OCI-LY1 (cell line): ENCODE measurements at regions not wholly inside any gene's neighbourhood (a gene's known extent, or its start where the extent isn't known, plus 50 kb on each side); places are given as distances from the start of the nearest gene placed in this dataset.

Source experiments
- H2AFZ ChIP-seq: fragments of 200-600 bp; sonication (generic), shearing (Covaris generic); 2 replicates; pipeline ENCODE4 v1.6.0; 2014; ENCODE audit warnings: antibody characterized with exemption, mild to moderate bottlenecking, low read length
- H3F3A ChIP-seq: fragments of 200-600 bp; sonication (generic), shearing (Covaris generic); 2 replicates; pipeline ENCODE4 v1.6.0; 2014; ENCODE audit warnings: mild to moderate bottlenecking, antibody characterized with exemption, low read length, moderate library complexity; ENCODE audit not compliant: insufficient read depth
- H3K27ac ChIP-seq: fragments of 200-600 bp; sonication (generic); 2 replicates; pipeline ENCODE4 v1.5.1; 2014; ENCODE audit warnings: low read length, mixed run types, mild to moderate bottlenecking, low read depth; ENCODE audit not compliant: poor library complexity, severe bottlenecking
- H3K27me3 ChIP-seq: fragments of 200-600 bp; sonication (generic); 2 replicates; pipeline ENCODE4 v1.6.0; 2014; ENCODE audit warnings: antibody characterized with exemption, mild to moderate bottlenecking, low read length, moderate library complexity; ENCODE audit not compliant: insufficient read depth
- H3K36me3 ChIP-seq: fragments of 200-600 bp; sonication (generic); 2 replicates; pipeline ENCODE4 v1.6.1; 2014; ENCODE audit warnings: mild to moderate bottlenecking, antibody characterized with exemption, low read length, moderate library complexity, mixed read lengths; ENCODE audit not compliant: insufficient read depth
- H3K4me1 ChIP-seq: fragments of 200-600 bp; sonication (generic); 2 replicates; pipeline ENCODE4 v1.5.1; 2014; ENCODE audit warnings: mild to moderate bottlenecking, low read length, moderate library complexity; ENCODE audit not compliant: insufficient read depth, severe bottlenecking
- H3K4me2 ChIP-seq: fragments of 200-600 bp; sonication (generic), shearing (Covaris generic); 2 replicates; pipeline ENCODE4 v1.6.1; 2014; ENCODE audit warnings: low read length
- H3K4me3 ChIP-seq: fragments of 200-600 bp; sonication (generic); 2 replicates; pipeline ENCODE4 v1.5.1; 2014; ENCODE audit warnings: low read length, low read depth, mild to moderate bottlenecking, mixed read lengths; ENCODE audit not compliant: poor library complexity, severe bottlenecking
- H3K79me2 ChIP-seq: fragments of 200-600 bp; shearing (Covaris generic); 2 replicates; pipeline ENCODE4 v1.6.1; 2016; ENCODE audit warnings: mixed run types, low read length, mixed read lengths; ENCODE audit not compliant: insufficient read depth
- H3K9ac ChIP-seq: fragments of 200-600 bp; sonication (generic), shearing (Covaris generic); 2 replicates; pipeline ENCODE4 v1.6.1; 2014; ENCODE audit warnings: mild to moderate bottlenecking, low read length, mixed read lengths
- H3K9me2 ChIP-seq: fragments of 200-600 bp; sonication (generic), shearing (Covaris generic); 2 replicates; pipeline ENCODE4 v1.6.1; 2014; ENCODE audit warnings: low read depth, mild to moderate bottlenecking, low read length, mixed read lengths
- H3K9me3 ChIP-seq: fragments of 200-600 bp; shearing (Covaris generic); 2 replicates; pipeline ENCODE4 v1.6.1; 2014; ENCODE audit warnings: low read length, mixed read lengths
- H4K20me1 ChIP-seq: fragments of 200-600 bp; sonication (generic), shearing (Covaris generic); 2 replicates; pipeline ENCODE4 v1.6.0; 2016; ENCODE audit warnings: mild to moderate bottlenecking, low read length; ENCODE audit not compliant: insufficient read depth
- EZH2 ChIP-seq: fragments of 200-600 bp; sonication (generic), shearing (Covaris generic); IDR thresholded peaks from 2 replicates; pipeline ENCODE4 v1.8.0; 2017; ENCODE audit warnings: borderline replicate concordance, mixed run types, mild to moderate bottlenecking, antibody characterized with exemption, low read length, moderate library complexity, mixed read lengths
- TF ChIP-seq, protein P1 (sequence below): fragments of 200-600 bp; sonication (generic), shearing (Covaris generic); IDR thresholded peaks from 2 replicates; pipeline ENCODE4 v1.5.1; 2017; ENCODE audit warnings: mild to moderate bottlenecking, antibody characterized with exemption, low read length, moderate library complexity, mixed read lengths

DNA sequence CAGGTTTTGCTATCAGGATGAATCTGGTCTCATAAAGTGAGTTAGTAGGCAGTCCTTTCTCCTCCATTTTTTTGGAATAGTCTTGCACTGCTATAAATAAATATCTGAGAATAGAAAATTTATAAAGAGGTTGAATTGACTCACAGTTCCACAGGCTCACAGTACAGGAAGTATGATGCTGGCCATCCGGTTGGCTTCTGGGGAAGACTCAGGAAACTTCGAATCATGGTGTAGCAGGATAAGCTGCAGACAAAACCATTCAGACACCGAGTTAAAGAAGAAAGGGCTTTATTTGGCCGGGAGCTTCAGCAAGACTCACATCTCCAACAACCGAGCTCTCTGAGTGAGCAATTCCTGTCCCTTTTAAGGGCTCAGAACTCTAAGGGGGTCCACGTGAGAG lies 348.2 kb downstream of the KCTD8 start:
- Histone ChIP-seq H3K79me2 (no peaks in the 10 kb centered on the region), H4K20me1 (no peaks in the 10 kb centered on the region), H3K27ac (no peak overlapping the region), H3K9ac (no peak overlapping the region), H3F3A (no peaks in the 10 kb centered on the region), H3K9me2 (no peaks in the 10 kb centered on the region), H3K9me3 (no peaks in the 10 kb centered on the region), H3K4me3 (no peak overlapping the region), H3K36me3 (no peaks in the 10 kb centered on the region), H3K4me1 (no peaks in the 10 kb centered on the region), H3K4me2 (no peak overlapping the region), H2AFZ (no peak overlapping the region), H3K27me3 (no peaks in the 10 kb centered on the region)
- TF ChIP-seq, protein P1, sequence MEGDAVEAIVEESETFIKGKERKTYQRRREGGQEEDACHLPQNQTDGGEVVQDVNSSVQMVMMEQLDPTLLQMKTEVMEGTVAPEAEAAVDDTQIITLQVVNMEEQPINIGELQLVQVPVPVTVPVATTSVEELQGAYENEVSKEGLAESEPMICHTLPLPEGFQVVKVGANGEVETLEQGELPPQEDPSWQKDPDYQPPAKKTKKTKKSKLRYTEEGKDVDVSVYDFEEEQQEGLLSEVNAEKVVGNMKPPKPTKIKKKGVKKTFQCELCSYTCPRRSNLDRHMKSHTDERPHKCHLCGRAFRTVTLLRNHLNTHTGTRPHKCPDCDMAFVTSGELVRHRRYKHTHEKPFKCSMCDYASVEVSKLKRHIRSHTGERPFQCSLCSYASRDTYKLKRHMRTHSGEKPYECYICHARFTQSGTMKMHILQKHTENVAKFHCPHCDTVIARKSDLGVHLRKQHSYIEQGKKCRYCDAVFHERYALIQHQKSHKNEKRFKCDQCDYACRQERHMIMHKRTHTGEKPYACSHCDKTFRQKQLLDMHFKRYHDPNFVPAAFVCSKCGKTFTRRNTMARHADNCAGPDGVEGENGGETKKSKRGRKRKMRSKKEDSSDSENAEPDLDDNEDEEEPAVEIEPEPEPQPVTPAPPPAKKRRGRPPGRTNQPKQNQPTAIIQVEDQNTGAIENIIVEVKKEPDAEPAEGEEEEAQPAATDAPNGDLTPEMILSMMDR, result no peak
- TF ChIP-seq EZH2, result no peak

DNA sequence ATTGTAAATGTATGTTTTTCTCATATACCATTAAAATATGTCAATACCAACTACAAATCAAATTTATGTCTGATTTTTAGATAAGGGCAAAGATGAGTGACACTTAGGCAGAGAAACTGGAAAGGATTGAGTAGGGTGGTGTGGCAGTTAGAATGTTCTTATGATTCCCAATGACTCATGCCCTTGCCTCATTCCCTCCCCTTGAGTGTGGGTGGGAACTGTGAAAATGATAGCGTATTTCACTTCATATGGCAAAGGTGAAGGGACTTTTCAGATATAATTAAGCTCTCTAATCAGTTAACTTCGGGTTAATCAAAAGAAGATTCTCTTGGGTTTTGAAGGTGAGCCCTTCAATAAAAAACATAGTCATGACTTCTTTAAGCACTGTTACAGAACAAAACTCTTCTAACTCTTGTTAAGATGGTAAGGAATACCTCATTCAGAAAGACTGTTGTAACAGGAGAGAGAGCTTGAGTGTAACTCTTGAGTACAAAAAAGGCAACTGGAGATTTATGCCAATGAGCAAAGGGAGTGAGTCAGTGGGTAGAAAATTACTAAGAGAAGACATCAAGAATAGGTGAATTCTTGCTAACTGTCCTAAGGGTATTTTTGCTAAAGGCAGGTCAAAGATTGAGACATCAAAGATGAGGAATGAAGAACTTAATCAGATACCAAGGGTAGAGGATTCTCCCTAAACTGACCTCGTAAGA lies 329.5 kb downstream of the KCTD8 start:
- Histone ChIP-seq H3K79me2 (no peaks in the 10 kb centered on the region), H3K4me1 (no peaks in the 10 kb centered on the region), H3K27me3 (no peaks in the 10 kb centered on the region), H3K4me3 (no peak overlapping the region), H3F3A (no peaks in the 10 kb centered on the region), H3K9ac (no peak overlapping the region), H3K36me3 (no peaks in the 10 kb centered on the region), H3K27ac (no peak overlapping the region), H3K9me2 (no peaks in the 10 kb centered on the region), H3K9me3 (no peaks in the 10 kb centered on the region), H2AFZ (no peak overlapping the region), H4K20me1 (no peaks in the 10 kb centered on the region), H3K4me2 (no peak overlapping the region)
- TF ChIP-seq, protein P1, result no peak
- TF ChIP-seq EZH2, result no peak

DNA sequence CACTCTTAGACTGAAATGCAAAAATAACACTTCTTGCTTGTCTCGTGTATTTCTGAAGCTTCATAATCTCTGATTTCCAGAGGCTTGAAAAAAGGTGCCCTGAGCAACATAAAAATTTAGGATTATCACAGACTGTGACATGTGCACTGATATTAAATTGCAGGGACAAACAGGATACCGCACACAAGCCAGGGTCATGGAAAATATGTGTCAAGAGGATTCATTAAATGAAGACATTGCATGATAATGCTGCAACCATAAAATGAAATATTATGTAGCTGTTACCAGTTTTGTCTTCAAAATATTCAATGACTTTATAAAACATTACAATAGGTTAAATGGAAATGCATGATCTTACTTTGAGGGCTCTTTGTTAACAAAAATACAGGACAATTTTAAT lies 328.0 kb downstream of the KCTD8 start:
- no peak overlapping the region for H3K9ac ChIP-seq
- TF ChIP-seq EZH2, result no peak
- TF ChIP-seq, protein P1, result no peak
- H3K79me2 ChIP-seq, result no peaks in the 10 kb centered on the region
- no peak overlapping the region for H3K4me3 ChIP-seq
- H3K36me3 ChIP-seq, result no peaks in the 10 kb centered on the region
- H2AFZ ChIP-seq, result no peak overlapping the region
- H3K9me3 ChIP-seq, result no peaks in the 10 kb centered on the region
- no peak overlapping the region for H3K4me2 ChIP-seq
- H3K27ac ChIP-seq, result no peak overlapping the region
- H3F3A ChIP-seq, result no peaks in the 10 kb centered on the region
- H3K27me3 ChIP-seq, result no peaks in the 10 kb centered on the region
- no peaks in the 10 kb centered on the region for H3K4me1 ChIP-seq
- no peaks in the 10 kb centered on the region for H4K20me1 ChIP-seq
- no peaks in the 10 kb centered on the region for H3K9me2 ChIP-seq
